Body of pancreas (tissue), 4 donors: ENCODE measurements at regions not wholly inside any gene's neighbourhood (a gene's known extent, or its start where the extent isn't known, plus 50 kb on each side); places are given as distances from the start of the nearest gene placed in this dataset.

Source experiments
- CTCF ChIP-seq, 7 experiments: fragments of 450-650 bp in 4 of 7; fragments of 200-600 bp in 3 of 7; sonication (generic) in 3 of 7; IDR thresholded peaks; one replicate each; pipeline ENCODE4 v1.5.1; 2016 to 2019; ENCODE audit warnings: antibody characterized with exemption in 7 of 7
- POLR2A ChIP-seq, 3 donors: fragments of 450-650 bp; IDR thresholded peaks; one replicate each; pipeline ENCODE4 v1.6.1; 2016; ENCODE audit warnings: antibody characterized with exemption in 3 of 3, mild to moderate bottlenecking in 2 of 3

DNA sequence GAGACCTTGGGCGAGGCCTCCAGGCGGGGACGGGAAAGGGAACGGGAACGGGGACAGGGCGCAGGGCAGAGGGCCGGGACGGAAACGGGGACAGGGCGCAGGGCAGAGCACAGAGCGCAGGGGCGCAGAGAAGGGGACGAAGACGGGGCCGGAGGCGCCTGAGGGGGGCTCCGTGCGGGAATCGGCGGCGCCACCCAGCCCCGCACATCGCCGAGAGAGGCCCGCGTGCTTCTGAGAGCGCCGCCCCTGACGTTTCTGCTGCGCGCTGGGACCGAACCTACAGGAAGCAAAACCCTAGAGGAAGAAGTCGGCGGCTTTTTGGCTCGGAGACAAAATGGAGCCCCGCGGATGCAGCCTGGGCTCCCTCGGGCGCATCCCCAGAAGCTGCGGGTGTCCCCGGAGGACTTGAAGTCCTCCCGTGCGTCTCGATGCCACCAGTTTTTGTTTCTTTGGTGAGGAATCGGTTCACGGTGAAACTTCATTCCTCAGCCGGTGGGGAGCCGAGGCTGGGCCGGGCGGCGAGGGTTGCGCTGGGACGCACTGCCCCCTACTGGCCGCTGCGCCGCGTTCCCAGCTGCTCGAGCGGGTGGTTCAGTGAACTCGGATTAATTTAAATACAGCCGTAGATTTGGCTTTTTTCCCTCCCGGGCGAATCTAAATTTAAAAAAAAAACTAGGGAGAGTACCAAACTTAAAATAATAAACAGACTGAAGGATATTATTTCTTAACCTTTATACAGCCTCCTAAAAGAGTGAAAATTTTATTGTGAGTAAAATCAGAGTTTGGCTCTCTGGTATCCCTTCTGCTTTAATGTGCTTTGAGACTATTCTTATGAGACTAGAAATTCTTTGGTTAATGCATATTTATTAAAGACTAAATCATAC is 350.0 kb upstream of the ARGLU1 start:
- TF ChIP-seq CTCF (IDR thresholded peaks at IDR 0.05): peak; percentile 90 to 97 (median 92)
- peak in 2 of 3 donors; percentile 26 to 29 for TF ChIP-seq POLR2A (IDR thresholded peaks at IDR 0.05)
